ENCODE measurements at regions not wholly inside any gene's neighbourhood (a gene's known extent, or its start where the extent isn't known, plus 50 kb on each side); places are given as distances from the start of the nearest gene placed in this dataset.

DNA sequence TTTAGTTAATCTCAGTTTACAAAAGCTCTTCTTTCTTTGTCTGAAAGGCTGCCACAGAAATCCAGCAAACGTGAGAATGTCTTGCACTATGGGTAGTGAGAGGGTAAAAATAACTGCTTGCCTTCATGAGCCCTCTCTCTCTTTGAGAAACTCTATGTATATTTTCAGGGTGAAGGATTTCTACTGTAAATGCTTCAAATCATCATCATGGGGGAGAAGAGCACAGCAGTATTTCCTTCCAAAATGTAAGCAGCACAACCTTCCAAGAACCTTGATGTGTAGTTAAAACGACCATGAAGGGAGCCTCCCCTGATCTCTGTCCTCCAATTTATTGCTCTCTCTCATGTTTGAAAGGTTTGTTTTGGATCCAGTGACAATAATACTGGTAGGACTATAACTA lies 141.3 kb upstream of the CENPW start:
- TF ChIP-seq, protein P1, sequence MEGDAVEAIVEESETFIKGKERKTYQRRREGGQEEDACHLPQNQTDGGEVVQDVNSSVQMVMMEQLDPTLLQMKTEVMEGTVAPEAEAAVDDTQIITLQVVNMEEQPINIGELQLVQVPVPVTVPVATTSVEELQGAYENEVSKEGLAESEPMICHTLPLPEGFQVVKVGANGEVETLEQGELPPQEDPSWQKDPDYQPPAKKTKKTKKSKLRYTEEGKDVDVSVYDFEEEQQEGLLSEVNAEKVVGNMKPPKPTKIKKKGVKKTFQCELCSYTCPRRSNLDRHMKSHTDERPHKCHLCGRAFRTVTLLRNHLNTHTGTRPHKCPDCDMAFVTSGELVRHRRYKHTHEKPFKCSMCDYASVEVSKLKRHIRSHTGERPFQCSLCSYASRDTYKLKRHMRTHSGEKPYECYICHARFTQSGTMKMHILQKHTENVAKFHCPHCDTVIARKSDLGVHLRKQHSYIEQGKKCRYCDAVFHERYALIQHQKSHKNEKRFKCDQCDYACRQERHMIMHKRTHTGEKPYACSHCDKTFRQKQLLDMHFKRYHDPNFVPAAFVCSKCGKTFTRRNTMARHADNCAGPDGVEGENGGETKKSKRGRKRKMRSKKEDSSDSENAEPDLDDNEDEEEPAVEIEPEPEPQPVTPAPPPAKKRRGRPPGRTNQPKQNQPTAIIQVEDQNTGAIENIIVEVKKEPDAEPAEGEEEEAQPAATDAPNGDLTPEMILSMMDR (IDR thresholded peaks at IDR 0.05; ENCODE audit: low read depth, low read length) = no peak
- Histone ChIP-seq H3K27me3 (no peaks in the 10 kb centered on the region), H3K4me1 (no peaks in the 10 kb centered on the region), H3K36me3 (no peaks in the 10 kb centered on the region), H3K4me3 (ENCODE audit: low read depth, low read length) (no peak overlapping the region), H3K9me3 (no peaks in the 10 kb centered on the region)
- DNase-seq = no peak

DNA sequence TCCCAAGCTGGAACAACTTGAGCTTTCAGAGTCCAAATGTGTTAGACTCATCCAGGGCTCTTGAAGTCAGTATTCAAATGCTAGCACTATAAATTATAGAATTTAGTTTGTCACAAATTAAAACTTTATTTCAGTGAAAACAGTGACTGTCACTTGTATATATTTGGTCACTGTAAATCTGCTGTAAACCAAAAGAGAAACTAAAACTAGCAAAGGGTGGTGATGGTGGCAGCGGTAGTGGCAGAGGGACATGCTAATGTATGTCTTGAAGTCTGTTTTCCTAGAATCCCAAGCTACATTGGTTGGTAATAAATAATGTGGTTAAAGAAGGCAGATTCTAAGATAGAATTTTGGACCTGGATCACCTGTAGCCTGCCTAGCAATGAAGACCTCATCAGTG lies 140.4 kb upstream of the CENPW start:
- Histone ChIP-seq H3K4me1 (no peaks in the 10 kb centered on the region), H3K27me3 (no peaks in the 10 kb centered on the region), H3K4me3 (ENCODE audit: low read depth, low read length) (no peak overlapping the region), H3K9me3 (no peaks in the 10 kb centered on the region), H3K36me3 (no peaks in the 10 kb centered on the region)
- DNase-seq = no peak
- TF ChIP-seq, protein P1 (IDR thresholded peaks at IDR 0.05; ENCODE audit: low read depth, low read length) = no peak

DNA sequence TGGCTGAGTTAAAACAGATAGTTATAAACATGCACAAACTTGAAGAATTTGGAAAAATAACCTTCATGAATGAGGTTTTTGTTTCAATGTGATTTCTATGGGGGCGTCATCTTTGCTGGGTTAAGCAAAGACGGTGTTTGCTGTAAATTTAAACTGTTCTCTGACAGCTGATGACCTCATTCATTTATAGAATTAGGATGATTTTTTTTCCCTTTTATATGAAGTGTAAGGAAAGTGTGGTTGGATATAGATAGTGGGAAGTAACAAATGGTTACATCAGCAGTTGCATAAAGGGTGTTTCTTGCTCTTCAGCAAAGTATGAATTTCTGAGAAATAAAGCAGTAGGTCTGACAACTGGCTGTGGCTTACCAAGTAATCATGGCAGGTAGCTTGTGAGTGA lies 137.2 kb upstream of the CENPW start:
- no peaks in the 10 kb centered on the region for H3K27me3 ChIP-seq
- no peak for DNase-seq
- no peaks in the 10 kb centered on the region for H3K4me1 ChIP-seq
- H3K36me3 ChIP-seq = no peaks in the 10 kb centered on the region
- TF ChIP-seq, protein P1 (IDR thresholded peaks at IDR 0.05; ENCODE audit: low read depth, low read length) = no peak
- H3K4me3 ChIP-seq (ENCODE audit: low read depth, low read length) = no peak overlapping the region
- no peaks in the 10 kb centered on the region for H3K9me3 ChIP-seq

DNA sequence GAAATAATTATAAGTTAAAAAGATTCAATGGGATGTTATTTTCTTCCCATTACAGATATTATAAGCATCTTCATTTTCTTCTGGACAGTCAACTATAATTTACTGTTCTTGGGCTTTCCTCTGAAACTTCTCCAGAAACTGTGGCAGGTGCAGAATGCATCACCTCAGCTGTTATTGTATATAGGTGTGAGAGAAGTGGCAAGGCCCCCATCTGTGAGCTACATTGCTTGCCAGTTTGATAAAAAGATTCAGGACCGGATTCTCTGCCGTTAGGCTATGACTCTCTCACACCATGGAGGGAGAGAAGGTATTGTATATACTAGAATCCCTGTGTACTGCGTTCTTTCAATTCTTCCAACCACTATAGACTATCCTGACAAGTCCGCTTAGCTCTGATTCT lies 135.8 kb upstream of the CENPW start:
- no peak for DNase-seq
- TF ChIP-seq, protein P1 (IDR thresholded peaks at IDR 0.05; ENCODE audit: low read depth, low read length) = no peak
- Histone ChIP-seq H3K36me3 (no peaks in the 10 kb centered on the region), H3K4me1 (no peaks in the 10 kb centered on the region), H3K9me3 (no peaks in the 10 kb centered on the region), H3K4me3 (ENCODE audit: low read depth, low read length) (no peak overlapping the region), H3K27me3 (no peaks in the 10 kb centered on the region)

DNA sequence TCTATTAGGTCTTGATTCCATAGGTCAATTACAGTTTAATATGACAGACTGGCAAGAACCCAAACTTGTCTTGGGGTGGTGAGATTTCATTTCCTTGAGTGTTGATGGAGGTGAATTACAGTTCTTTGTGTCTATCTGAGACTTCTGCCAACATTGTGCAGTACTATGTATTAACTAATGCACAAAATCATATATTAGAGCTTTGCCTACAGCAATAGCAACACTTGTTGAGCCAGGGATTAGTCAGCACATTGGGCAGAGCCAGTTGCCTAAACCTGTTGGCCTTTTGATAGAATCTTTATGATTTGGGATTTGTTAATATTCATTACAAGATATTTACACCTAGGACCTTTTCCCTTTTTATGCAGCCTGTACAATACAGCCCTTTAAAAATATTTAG lies 135.3 kb upstream of the CENPW start:
- TF ChIP-seq, protein P1 (IDR thresholded peaks at IDR 0.05; ENCODE audit: low read depth, low read length) = no peak
- Histone ChIP-seq H3K27me3 (no peaks in the 10 kb centered on the region), H3K4me3 (ENCODE audit: low read depth, low read length) (no peak overlapping the region), H3K4me1 (no peaks in the 10 kb centered on the region), H3K36me3 (no peaks in the 10 kb centered on the region), H3K9me3 (no peaks in the 10 kb centered on the region)
- DNase-seq = no peak

DNA sequence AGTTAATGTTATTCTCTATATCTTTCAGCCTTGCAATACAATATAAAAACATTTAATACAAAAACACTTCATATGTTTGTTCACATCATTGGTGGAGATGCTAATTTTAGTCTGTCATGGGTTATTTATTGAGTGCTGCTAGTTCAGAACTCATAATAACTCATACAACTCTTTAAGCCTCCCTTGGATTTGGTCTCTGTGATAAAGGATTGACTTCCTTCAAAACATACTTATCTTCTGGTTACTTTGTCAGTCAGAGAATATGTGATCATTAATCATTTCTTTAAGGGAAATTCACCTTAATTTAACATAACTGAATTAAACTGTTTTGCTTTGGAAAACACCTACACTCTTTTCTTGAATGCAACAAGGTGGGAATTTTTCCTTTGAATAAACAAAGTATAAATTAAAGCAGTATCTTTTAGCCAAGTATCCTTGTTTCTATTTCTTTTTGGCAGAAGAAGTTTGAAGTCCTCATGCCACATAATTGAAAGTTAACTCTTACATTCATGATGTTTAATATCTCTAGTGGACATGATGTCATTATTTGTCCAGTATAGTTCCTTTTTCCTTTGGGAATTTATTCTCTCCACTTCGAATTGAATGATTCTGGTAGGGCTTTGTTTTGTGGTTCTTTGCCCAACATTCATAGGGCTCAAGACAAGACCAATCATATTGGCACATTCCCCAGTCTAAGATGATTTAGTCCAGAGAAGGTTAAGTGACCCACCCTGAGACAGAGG lies 133.2 kb upstream of the CENPW start:
- no peaks in the 10 kb centered on the region for H3K4me1 ChIP-seq
- TF ChIP-seq, protein P1 (IDR thresholded peaks at IDR 0.05; ENCODE audit: low read depth, low read length) = no peak
- DNase-seq = no peak
- no peaks in the 10 kb centered on the region for H3K27me3 ChIP-seq
- H3K36me3 ChIP-seq = no peaks in the 10 kb centered on the region
- no peaks in the 10 kb centered on the region for H3K9me3 ChIP-seq
- H3K4me3 ChIP-seq (ENCODE audit: low read depth, low read length) = no peak overlapping the region

Measured in BE2C (cell line).